ENCODE measurements at regions not wholly inside any gene's neighbourhood (a gene's known extent, or its start where the extent isn't known, plus 50 kb on each side); places are given as distances from the start of the nearest gene placed in this dataset.

DNA sequence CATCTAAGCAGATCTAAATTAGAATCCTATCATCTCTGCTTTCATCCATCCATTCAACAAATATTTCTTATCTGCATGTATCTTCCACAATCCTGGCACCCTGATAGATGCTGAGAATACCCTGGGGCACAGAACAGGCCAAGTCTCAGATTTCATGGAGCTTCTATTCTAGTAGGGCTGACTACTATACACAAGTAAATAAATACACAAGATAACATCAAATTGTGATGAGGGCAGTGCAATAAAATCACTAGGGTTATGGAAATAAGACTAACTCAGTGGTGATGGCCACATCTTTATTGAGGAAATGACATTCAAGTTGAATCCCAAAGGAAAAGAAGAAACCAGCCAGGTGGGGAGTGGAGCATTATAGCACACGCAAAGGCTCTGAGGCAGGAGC is 138.4 kb upstream of the GLRA1 start (continued):
- TF ChIP-seq SIN3A (IDR thresholded peaks at IDR 0.05; ENCODE audit: low read depth, low read length): no peak
- TF ChIP-seq NR2C1 (IDR thresholded peaks at IDR 0.05): no peak
- no peak for TF ChIP-seq SREBF2 (IDR thresholded peaks at IDR 0.05; ENCODE audit: low read length)

DNA sequence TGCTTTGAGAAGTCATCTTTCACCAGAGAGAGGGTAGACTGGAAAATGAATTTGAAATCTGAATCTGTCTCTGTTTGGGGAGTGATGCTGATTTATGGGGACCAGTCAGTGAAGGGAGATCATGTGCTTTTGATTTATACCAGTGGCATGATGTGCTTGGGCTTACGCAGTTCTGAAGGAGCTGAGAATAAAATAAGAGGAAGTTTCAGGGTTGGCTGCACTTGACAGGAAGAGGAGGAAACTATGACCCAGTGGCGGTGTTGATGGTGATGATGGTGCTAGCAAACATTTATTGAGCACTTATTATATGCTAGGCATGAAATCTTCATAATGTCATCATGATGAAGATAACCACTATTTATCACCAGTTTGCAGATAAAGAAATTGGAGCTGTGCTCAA is 136.4 kb upstream of the GLRA1 start:
- H3K4me1 ChIP-seq (ENCODE audit: control insufficient read depth, insufficient read depth, low read length): no peaks in the 10 kb centered on the region
- in situ Hi-C loops (cut with MboI) (no loop called here), intact Hi-C loops (cut with micrococcal nuclease; ENCODE audit: unreplicated experiment) (no loop called here)
- no peaks in the 10 kb centered on the region for H4K20me1 ChIP-seq (ENCODE audit: control insufficient read depth, insufficient read depth)
- 37% methylated on average over 2 of the region's 2 CpGs for WGBS (ENCODE audit: insufficient coverage, insufficient replicate concordance, low lambda C conversion rate, missing lambda C conversion rate)
- ATAC-seq: peak; percentile 40; the same call in 2 of the 3 replicates
- CTCF ChIA-PET: no interaction called here
- H3K4me3 ChIP-seq: no peak overlapping the region
- BruUV-seq (replicated peaks): no TSS peak
- H3K36me3 ChIP-seq (ENCODE audit: control insufficient read depth in 2 of 2, insufficient read depth in 2 of 2, low read length in 1 of 2): no peaks in the 10 kb centered on the region
- RAD21 ChIA-PET (ENCODE audit: unreplicated experiment): interaction anchor here (1.5 kb wide), 1 partner anchor 235 kb away, joined by 3 read pairs; no protein-coding TSS in a partner anchor
- POLR2A ChIA-PET: no interaction called here
- no peak overlapping the region for H3K27ac ChIP-seq (ENCODE audit: control insufficient read depth, insufficient read depth)
- no peak overlapping the region for H2AFZ ChIP-seq (ENCODE audit: control insufficient read depth, low read depth, low read length)
- no peaks in the 10 kb centered on the region for H3K9me3 ChIP-seq (replicated peaks; ENCODE audit: control insufficient read depth, insufficient read depth, low read length)
- H3K9ac ChIP-seq (ENCODE audit: control insufficient read depth, insufficient read depth, low read length): no peak overlapping the region
- FAIRE-seq: peak; percentile 18
- no peak overlapping the region for H3K4me2 ChIP-seq (ENCODE audit: control insufficient read depth, insufficient read depth)
- no peaks in the 10 kb centered on the region; a peak in 1 of 4 replicates for H3K27me3 ChIP-seq (replicated peaks in 1 of 2; ENCODE audit: control insufficient read depth in 2 of 2, insufficient read depth in 2 of 2, low read length in 1 of 2)
- SMC1A ChIA-PET (ENCODE audit: uncharacterized antibody, unreplicated experiment): no interaction called here
- no peak for DNase-seq (ENCODE audit: low read depth, low spot score)
- no peaks in the 10 kb centered on the region for H3K79me2 ChIP-seq (ENCODE audit: control insufficient read depth, insufficient read depth, low read length)
- TF ChIP-seq FOXK2 (IDR thresholded peaks at IDR 0.05): no peak
- TF ChIP-seq ATF3 (IDR thresholded peaks at IDR 0.05; ENCODE audit: borderline replicate concordance, extremely low read depth, low read depth, low read length): no peak
- no peak for TF ChIP-seq NR2C1 (IDR thresholded peaks at IDR 0.05)
- TF ChIP-seq RAD21 (IDR thresholded peaks at IDR 0.05; ENCODE audit: insufficient read depth, low read depth, low read length): no peak
- no peak for TF ChIP-seq NBN (IDR thresholded peaks at IDR 0.05)
- TF ChIP-seq ELK1 (IDR thresholded peaks at IDR 0.05; ENCODE audit: low read depth, low read length): no peak
- TF ChIP-seq PML (IDR thresholded peaks at IDR 0.05; ENCODE audit: low read length): no peak
- no peak for TF ChIP-seq MYB (IDR thresholded peaks at IDR 0.05; ENCODE audit: borderline replicate concordance, low read depth, low read length)
- no peak for TF ChIP-seq BHLHE40 (IDR thresholded peaks at IDR 0.05; ENCODE audit: borderline replicate concordance in 1 of 2, low read depth in 2 of 2, low read length in 1 of 2)
- TF ChIP-seq, protein P1, sequence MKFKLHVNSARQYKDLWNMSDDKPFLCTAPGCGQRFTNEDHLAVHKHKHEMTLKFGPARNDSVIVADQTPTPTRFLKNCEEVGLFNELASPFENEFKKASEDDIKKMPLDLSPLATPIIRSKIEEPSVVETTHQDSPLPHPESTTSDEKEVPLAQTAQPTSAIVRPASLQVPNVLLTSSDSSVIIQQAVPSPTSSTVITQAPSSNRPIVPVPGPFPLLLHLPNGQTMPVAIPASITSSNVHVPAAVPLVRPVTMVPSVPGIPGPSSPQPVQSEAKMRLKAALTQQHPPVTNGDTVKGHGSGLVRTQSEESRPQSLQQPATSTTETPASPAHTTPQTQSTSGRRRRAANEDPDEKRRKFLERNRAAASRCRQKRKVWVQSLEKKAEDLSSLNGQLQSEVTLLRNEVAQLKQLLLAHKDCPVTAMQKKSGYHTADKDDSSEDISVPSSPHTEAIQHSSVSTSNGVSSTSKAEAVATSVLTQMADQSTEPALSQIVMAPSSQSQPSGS (IDR thresholded peaks at IDR 0.05; ENCODE audit: low read length): no peak
- TF ChIP-seq ASH2L (IDR thresholded peaks at IDR 0.05; ENCODE audit: borderline replicate concordance, low read depth): no peak
- TF ChIP-seq RAD51 (IDR thresholded peaks at IDR 0.05): no peak
- TF ChIP-seq, protein P2, sequence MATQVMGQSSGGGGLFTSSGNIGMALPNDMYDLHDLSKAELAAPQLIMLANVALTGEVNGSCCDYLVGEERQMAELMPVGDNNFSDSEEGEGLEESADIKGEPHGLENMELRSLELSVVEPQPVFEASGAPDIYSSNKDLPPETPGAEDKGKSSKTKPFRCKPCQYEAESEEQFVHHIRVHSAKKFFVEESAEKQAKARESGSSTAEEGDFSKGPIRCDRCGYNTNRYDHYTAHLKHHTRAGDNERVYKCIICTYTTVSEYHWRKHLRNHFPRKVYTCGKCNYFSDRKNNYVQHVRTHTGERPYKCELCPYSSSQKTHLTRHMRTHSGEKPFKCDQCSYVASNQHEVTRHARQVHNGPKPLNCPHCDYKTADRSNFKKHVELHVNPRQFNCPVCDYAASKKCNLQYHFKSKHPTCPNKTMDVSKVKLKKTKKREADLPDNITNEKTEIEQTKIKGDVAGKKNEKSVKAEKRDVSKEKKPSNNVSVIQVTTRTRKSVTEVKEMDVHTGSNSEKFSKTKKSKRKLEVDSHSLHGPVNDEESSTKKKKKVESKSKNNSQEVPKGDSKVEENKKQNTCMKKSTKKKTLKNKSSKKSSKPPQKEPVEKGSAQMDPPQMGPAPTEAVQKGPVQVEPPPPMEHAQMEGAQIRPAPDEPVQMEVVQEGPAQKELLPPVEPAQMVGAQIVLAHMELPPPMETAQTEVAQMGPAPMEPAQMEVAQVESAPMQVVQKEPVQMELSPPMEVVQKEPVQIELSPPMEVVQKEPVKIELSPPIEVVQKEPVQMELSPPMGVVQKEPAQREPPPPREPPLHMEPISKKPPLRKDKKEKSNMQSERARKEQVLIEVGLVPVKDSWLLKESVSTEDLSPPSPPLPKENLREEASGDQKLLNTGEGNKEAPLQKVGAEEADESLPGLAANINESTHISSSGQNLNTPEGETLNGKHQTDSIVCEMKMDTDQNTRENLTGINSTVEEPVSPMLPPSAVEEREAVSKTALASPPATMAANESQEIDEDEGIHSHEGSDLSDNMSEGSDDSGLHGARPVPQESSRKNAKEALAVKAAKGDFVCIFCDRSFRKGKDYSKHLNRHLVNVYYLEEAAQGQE (IDR thresholded peaks at IDR 0.05; ENCODE audit: low read depth, low read length): no peak
- no peak for TF ChIP-seq HSF1 (IDR thresholded peaks at IDR 0.05; ENCODE audit: low read depth, low read length)
- no peak for TF ChIP-seq MEF2A (IDR thresholded peaks at IDR 0.05; ENCODE audit: insufficient read depth, low read depth, low read length)
